DND-41 (cell line): ENCODE measurements at regions not wholly inside any gene's neighbourhood (a gene's known extent, or its start where the extent isn't known, plus 50 kb on each side); places are given as distances from the start of the nearest gene placed in this dataset.

Source experiments
- EZH2 ChIP-seq: IDR thresholded peaks from 3 replicates; pipeline ENCODE4 v1.6.1; 2012; ENCODE audit warnings: borderline replicate concordance, low read depth, mild to moderate bottlenecking, moderate library complexity, low read length, inconsistent platforms; ENCODE audit not compliant: severe bottlenecking
- TF ChIP-seq, protein P1 (sequence below): IDR thresholded peaks from 2 replicates; pipeline ENCODE4 v1.5.1; 2012; ENCODE audit warnings: borderline replicate concordance, low read length, moderate library complexity, mild to moderate bottlenecking; ENCODE audit not compliant: poor library complexity, severe bottlenecking; ENCODE audit errors: extremely low read depth

GRCh38 chr3:112744825-112745566 lies 101.7 kb downstream of the CD200R1L start:
- TF ChIP-seq, protein P1, sequence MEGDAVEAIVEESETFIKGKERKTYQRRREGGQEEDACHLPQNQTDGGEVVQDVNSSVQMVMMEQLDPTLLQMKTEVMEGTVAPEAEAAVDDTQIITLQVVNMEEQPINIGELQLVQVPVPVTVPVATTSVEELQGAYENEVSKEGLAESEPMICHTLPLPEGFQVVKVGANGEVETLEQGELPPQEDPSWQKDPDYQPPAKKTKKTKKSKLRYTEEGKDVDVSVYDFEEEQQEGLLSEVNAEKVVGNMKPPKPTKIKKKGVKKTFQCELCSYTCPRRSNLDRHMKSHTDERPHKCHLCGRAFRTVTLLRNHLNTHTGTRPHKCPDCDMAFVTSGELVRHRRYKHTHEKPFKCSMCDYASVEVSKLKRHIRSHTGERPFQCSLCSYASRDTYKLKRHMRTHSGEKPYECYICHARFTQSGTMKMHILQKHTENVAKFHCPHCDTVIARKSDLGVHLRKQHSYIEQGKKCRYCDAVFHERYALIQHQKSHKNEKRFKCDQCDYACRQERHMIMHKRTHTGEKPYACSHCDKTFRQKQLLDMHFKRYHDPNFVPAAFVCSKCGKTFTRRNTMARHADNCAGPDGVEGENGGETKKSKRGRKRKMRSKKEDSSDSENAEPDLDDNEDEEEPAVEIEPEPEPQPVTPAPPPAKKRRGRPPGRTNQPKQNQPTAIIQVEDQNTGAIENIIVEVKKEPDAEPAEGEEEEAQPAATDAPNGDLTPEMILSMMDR = no peak
- no peak for TF ChIP-seq EZH2
